ENCODE measurements at regions not wholly inside any gene's neighbourhood (a gene's known extent, or its start where the extent isn't known, plus 50 kb on each side); places are given as distances from the start of the nearest gene placed in this dataset.

- no peak overlapping the region for H3K4me2 ChIP-seq
- H3K27me3 ChIP-seq (ENCODE audit: insufficient read depth, low read depth) = no peaks in the 10 kb centered on the region
- H3K79me2 ChIP-seq (ENCODE audit: insufficient read depth, low read depth) = no peaks in the 10 kb centered on the region
- H3K27ac ChIP-seq = no peak overlapping the region
- no peak overlapping the region for H3K4me3 ChIP-seq (IDR thresholded peaks at IDR 0.05; ENCODE audit: insufficient read depth, low read depth, low read length)
- no peak overlapping the region for H3K9ac ChIP-seq
- H3K4me1 ChIP-seq (ENCODE audit: low read depth, poor library complexity, severe bottlenecking) = no peaks in the 10 kb centered on the region
- H3K36me3 ChIP-seq (ENCODE audit: insufficient read depth) = no peaks in the 10 kb centered on the region
- TF ChIP-seq CTCF (conservative IDR thresholded peaks at IDR 0.05; ENCODE audit: low read depth, low read length) = no peak
- no peak overlapping the region for H2AFZ ChIP-seq (ENCODE audit: low read depth)
- no peaks in the 10 kb centered on the region for H4K20me1 ChIP-seq (ENCODE audit: insufficient read depth)
These were observed 219.6 kb upstream of the IRX3 start for GRCh38 chr16:54506214-54506580.

GRCh38 chr16:54505549-54506213 is 219.1 kb upstream of the IRX3 start:
- Histone ChIP-seq H3K4me3 (IDR thresholded peaks at IDR 0.05; ENCODE audit: insufficient read depth, low read depth, low read length) (no peak overlapping the region), H3K4me1 (ENCODE audit: low read depth, poor library complexity, severe bottlenecking) (no peaks in the 10 kb centered on the region), H3K4me2 (no peak overlapping the region), H3K9ac (no peak overlapping the region), H4K20me1 (ENCODE audit: insufficient read depth) (no peaks in the 10 kb centered on the region), H3K36me3 (ENCODE audit: insufficient read depth) (no peaks in the 10 kb centered on the region), H3K79me2 (ENCODE audit: insufficient read depth, low read depth) (no peaks in the 10 kb centered on the region), H3K27ac (no peak overlapping the region), H3K27me3 (ENCODE audit: insufficient read depth, low read depth) (no peaks in the 10 kb centered on the region), H2AFZ (ENCODE audit: low read depth) (no peak overlapping the region)
- no peak for TF ChIP-seq CTCF (conservative IDR thresholded peaks at IDR 0.05; ENCODE audit: low read depth, low read length)

GRCh38 chr16:54504372-54504771 is 217.8 kb upstream of the IRX3 start:
- no peak overlapping the region for H3K4me3 ChIP-seq (IDR thresholded peaks at IDR 0.05; ENCODE audit: insufficient read depth, low read depth, low read length)
- H3K27ac ChIP-seq = no peak overlapping the region
- no peak for TF ChIP-seq CTCF (conservative IDR thresholded peaks at IDR 0.05; ENCODE audit: low read depth, low read length)

GRCh38 chr16:54503856-54504219 is 217.3 kb upstream of the IRX3 start:
- TF ChIP-seq CTCF (conservative IDR thresholded peaks at IDR 0.05; ENCODE audit: low read depth, low read length) = no peak
- H3K4me3 ChIP-seq (IDR thresholded peaks at IDR 0.05; ENCODE audit: insufficient read depth, low read depth, low read length) = no peak overlapping the region
- no peaks in the 10 kb centered on the region for H4K20me1 ChIP-seq (ENCODE audit: insufficient read depth)
- no peaks in the 10 kb centered on the region for H3K4me1 ChIP-seq (ENCODE audit: low read depth, poor library complexity, severe bottlenecking)
- H3K36me3 ChIP-seq (ENCODE audit: insufficient read depth) = no peaks in the 10 kb centered on the region
- no peak overlapping the region for H2AFZ ChIP-seq (ENCODE audit: low read depth)
- H3K27ac ChIP-seq = no peak overlapping the region
- H3K27me3 ChIP-seq (ENCODE audit: insufficient read depth, low read depth) = no peaks in the 10 kb centered on the region
- H3K9ac ChIP-seq = no peak overlapping the region
- H3K79me2 ChIP-seq (ENCODE audit: insufficient read depth, low read depth) = no peaks in the 10 kb centered on the region
- H3K4me2 ChIP-seq = no peak overlapping the region

More at GRCh38 chr16:54504372-54504771, 217.8 kb upstream of the IRX3 start:
- Histone ChIP-seq H3K36me3 (ENCODE audit: insufficient read depth) (no peaks in the 10 kb centered on the region), H4K20me1 (ENCODE audit: insufficient read depth) (no peaks in the 10 kb centered on the region), H3K4me1 (ENCODE audit: low read depth, poor library complexity, severe bottlenecking) (no peaks in the 10 kb centered on the region), H3K27me3 (ENCODE audit: insufficient read depth, low read depth) (no peaks in the 10 kb centered on the region), H3K79me2 (ENCODE audit: insufficient read depth, low read depth) (no peaks in the 10 kb centered on the region), H3K9ac (no peak overlapping the region), H3K4me2 (no peak overlapping the region), H2AFZ (ENCODE audit: low read depth) (no peak overlapping the region)
